NCI-H345 treated with DMSO at 0.1 percent for 48 hours (cell line): ENCODE measurements at regions not wholly inside any gene's neighbourhood (a gene's known extent, or its start where the extent isn't known, plus 50 kb on each side); places are given as distances from the start of the nearest gene placed in this dataset.

Source experiments
- DNase-seq: peaks from one replicate; lab custom pipeline; 2025; ENCODE audit not compliant: unreplicated experiment; lab: John Stamatoyannopoulos, UW

- DNase-seq, result no peak
Observed at GRCh38 chr15:73001840-73002239, 50.4 kb upstream of the NEO1 start.

DNA sequence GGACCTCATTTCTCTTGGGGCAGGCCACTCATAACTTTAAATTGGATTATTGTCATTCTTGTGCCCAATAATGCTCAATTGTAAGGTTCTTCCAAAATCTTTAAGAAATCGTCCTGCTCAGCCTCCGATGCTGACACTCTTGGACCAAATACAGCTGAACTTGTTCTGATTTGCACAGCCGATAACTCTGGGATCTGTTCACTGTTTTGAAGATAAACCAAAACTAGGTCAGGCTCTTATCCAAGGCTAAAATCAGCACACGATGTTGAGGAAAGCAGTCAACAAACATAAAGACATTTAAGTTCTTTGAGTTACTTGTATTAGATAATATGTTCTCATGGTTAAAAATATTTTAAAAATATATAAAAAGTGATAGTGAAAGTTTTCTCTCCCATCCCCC is 52.0 kb upstream of the NEO1 start:
- DNase-seq, result no peak

- no peak for DNase-seq
Observed at GRCh38 chr15:72999586-72999985, 52.7 kb upstream of the NEO1 start.

- DNase-seq, result no peak
Observed at GRCh38 chr15:72998681-72999466, 53.4 kb upstream of the NEO1 start.

DNA sequence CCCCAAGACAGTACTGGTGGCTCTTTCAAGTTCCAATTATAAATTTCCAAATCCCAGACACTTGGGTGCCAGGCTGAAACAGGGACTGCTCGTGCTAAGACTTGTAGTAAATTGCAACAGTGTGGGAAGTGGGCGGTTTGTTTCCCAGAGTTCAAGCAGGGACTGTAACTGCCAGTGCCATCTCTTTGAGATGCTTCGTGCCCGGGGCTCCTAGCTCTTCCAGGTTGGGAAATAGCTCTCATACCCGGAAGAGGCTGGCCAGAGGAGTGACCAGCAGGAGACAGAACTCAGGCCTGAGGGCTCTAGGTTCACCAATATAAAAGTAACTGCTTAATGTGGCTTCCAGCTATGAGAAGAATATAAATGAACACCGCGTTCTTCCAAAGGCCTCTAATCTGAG is 54.0 kb upstream of the NEO1 start:
- DNase-seq, result no peak

DNA sequence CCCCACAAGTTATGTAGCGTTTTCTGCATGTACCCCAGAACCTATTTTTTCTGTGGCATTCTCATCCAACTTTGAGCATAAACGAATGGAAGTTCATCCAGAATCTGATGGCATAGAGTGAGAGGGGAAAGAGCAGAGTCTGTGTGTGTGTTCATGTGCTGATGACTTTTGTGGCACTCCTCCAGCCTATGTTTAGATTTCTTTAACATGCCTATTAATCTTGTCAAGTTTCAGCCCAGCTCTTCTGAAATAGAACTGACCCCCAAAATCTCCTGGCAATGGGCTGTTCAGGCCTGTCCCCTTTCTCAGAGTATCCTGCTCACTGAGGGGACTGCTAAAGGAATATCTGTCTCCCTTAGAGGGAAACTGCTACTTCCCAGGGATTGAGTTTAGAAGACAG is 56.4 kb upstream of the NEO1 start:
- DNase-seq, result no peak

DNA sequence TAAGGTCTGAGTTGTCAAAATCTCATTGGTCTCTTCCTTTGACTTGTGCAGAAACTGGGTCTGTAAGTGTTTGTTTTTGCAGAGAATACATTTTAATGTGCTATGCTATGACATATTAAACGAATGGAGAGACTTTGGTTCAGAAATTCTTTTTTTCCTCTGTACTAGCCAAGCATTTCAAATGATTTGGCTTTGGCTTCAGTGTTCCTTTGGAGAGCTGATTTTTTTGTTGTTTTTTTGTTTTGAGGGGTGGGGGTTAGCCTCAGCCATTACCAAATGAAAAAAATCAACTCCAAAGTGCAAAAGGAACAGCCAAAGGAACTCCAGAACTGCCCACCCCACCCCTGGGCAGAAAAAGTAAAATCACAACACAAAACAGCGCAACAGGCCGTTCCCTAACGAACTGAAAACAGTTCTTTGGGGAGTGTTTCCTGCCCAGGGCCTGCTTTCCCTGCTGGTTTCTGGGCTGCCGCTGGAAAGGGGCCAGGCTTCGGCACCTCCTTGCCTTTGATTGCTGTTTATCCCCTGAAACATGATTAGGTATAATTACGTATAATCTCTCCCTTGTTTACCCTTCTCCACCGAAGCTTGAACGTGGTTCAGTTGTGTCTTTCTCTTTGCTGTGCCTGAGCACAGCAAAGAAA is 57.6 kb upstream of the NEO1 start:
- DNase-seq, result no peak

GRCh38 chr15:72992841-72993252 is 59.4 kb upstream of the NEO1 start:
- no peak for DNase-seq

DNA sequence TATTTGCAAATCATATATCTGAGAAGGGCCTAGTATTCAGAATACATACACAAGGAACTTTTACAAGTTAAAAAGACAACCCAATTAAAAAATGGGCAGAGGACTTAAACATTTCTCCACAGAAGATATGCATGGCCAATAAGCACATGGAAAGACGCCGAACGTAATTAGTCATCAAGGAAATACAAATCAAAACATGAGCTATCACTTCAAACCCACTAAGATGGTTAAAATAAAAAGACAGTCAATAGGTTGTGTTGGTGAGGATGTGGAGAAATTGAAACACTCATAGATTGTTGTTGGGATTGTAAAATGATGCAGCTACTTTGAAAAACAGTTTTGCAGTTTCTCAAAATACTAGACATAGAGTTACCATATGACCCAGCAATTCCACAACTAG is 61.2 kb upstream of the NEO1 start:
- DNase-seq, result no peak

GRCh38 chr15:72983801-72984545 is 68.3 kb upstream of the NEO1 start:
- DNase-seq, result no peak

- no peak for DNase-seq
Observed at GRCh38 chr15:72982714-72983113, 69.5 kb upstream of the NEO1 start.

DNA sequence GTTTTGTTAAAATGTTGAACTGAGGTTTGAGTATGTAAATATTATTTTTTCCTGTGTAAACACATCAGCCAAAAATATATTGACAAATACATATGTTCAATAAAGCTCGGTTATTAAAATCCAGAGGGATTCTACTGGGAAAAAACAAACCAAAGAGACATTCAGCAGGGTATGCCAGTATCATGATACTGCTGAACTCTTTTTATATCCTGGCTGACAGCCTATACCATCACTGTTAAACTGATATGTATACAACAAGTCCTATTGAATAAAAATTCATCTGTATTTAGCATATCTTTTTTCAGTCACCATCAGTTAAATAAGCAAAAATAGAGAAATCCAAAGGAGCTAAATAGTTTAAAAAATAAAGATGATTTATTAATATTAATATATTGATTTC is 71.6 kb upstream of the NEO1 start:
- no peak for DNase-seq

- no peak for DNase-seq
Observed at GRCh38 chr15:72979791-72980190, 72.5 kb upstream of the NEO1 start.

DNA sequence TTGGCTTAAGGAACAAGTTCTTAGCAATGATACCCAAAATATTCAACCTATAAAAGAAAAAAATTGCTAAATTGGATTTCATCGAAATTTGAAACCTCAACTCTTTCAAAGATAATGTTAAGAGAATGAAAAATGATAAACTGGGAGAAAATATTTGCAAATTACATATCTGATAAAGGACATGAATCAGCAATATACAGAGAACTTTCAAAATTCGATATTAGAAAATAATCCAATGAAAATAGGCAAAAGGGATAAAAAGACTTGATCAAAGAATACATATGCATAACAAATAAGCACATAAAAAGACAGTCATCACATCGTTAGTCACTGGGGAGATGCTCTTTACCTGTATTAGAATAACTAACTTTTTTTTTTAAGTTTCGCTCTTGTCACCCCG is 73.0 kb upstream of the NEO1 start:
- DNase-seq, result no peak

DNA sequence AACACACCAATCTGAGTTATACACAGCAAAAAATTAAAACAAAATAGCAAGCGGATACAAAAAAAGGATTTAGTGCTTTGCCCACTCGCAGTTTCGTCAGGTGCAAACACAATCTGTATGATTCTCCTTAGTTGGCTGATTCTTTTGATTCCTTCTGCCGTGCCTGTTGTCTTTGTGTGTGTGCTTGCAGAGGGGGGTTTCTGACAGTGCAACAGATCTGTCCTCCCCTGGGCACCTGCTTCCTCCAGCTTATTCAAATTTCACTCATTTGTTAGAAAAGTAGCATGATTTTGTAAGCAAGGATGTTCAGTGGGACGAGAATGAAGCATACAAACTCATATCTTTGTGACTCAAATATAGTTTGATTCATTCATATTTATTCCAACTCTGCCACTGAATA is 74.0 kb upstream of the NEO1 start:
- DNase-seq, result no peak

DNA sequence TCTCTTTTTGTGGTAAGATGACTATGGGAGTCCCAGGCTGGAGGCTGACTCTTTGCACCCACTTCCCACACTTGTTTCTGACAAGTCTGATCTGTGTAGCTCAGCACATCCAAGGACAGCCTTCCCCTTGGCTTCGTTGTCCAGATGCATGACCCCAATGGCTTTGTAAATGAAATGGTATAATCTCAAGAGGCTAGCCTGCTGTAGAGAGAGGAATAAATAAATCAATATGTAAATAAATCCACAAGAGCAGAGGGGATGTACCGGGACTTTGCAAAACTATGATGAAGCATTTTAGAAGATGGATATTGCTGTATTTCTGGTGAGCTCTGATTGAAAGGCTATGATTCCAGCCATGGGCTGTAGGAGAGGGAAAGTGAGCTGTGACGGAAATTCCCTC is 79.9 kb upstream of the NEO1 start:
- DNase-seq, result no peak

- no peak for DNase-seq
Observed at GRCh38 chr15:72971766-72972165, 80.5 kb upstream of the NEO1 start.

GRCh38 chr15:72970933-72971760 is 81.1 kb upstream of the NEO1 start:
- no peak for DNase-seq

- DNase-seq, result no peak
Observed at GRCh38 chr15:72968531-72968922, 83.7 kb upstream of the NEO1 start.

GRCh38 chr15:72967811-72968530 is 84.3 kb upstream of the NEO1 start:
- DNase-seq, result no peak

GRCh38 chr15:72967397-72967796 is 84.9 kb upstream of the NEO1 start:
- DNase-seq, result no peak
